Right atrium auricular region (tissue), 2 donors: ENCODE measurements at regions not wholly inside any gene's neighbourhood (a gene's known extent, or its start where the extent isn't known, plus 50 kb on each side); places are given as distances from the start of the nearest gene placed in this dataset.

ENCODE experiments used
- DNase-seq: peaks from one replicate; pipeline ENCODE4 v3.0.0-alpha.2; 2019; ENCODE audit warnings: low spot score
- H3K27ac ChIP-seq, 2 donors: fragments of 200-600 bp; sonication (generic); 1 replicate in 1 of 2; 2 replicates in 1 of 2; pipeline ENCODE4 v1.5.1; 2016 to 2019
- H3K27me3 ChIP-seq, 2 donors: fragments of 200-600 bp; sonication (generic); one replicate each; pipeline versions ENCODE4 v1.5.1 to v1.6.0; 2017 to 2019
- H3K36me3 ChIP-seq: fragments of 200-600 bp; sonication (generic); one replicate; pipeline ENCODE4 v1.5.1; 2016
- H3K4me1 ChIP-seq, 2 donors: fragments of 200-600 bp; sonication (generic); one replicate each; pipeline versions ENCODE4 v1.5.1 to v1.6.0; 2017 to 2019
- H3K4me3 ChIP-seq, 2 donors: fragments of 200-600 bp; sonication (generic); 1 replicate in 1 of 2; 2 replicates in 1 of 2; pipeline ENCODE4 v1.5.1; 2017 to 2019; ENCODE audit warnings: mild to moderate bottlenecking in 1 of 2, moderate library complexity in 1 of 2
- H3K9me3 ChIP-seq, 2 donors: fragments of 200-600 bp; sonication (generic); one replicate each; pipeline ENCODE4 v1.5.1; 2019
- CTCF ChIP-seq, 2 donors: fragments of 200-600 bp; sonication (generic); IDR thresholded peaks; one replicate each; pipeline ENCODE4 v1.5.1; 2019; ENCODE audit warnings: antibody characterized with exemption in 2 of 2

GRCh38 chr15:45855210-45855906 lies 220.5 kb downstream of the SQOR start:
- TF ChIP-seq CTCF (IDR thresholded peaks at IDR 0.05), result no peak
- H3K9me3 ChIP-seq, result no peaks in the 10 kb centered on the region
- H3K4me1 ChIP-seq, result no peaks in the 10 kb centered on the region
- no peak for DNase-seq
- no peaks in the 10 kb centered on the region for H3K27me3 ChIP-seq
- no peaks in the 10 kb centered on the region for H3K36me3 ChIP-seq
- H3K4me3 ChIP-seq, result no peak overlapping the region
- H3K27ac ChIP-seq, result no peak overlapping the region

- Histone ChIP-seq H3K9me3 (no peaks in the 10 kb centered on the region), H3K4me3 (no peak overlapping the region), H3K27me3 (no peaks in the 10 kb centered on the region), H3K27ac (no peak overlapping the region), H3K4me1 (no peaks in the 10 kb centered on the region), H3K36me3 (no peaks in the 10 kb centered on the region)
- DNase-seq, result no peak
- TF ChIP-seq CTCF (IDR thresholded peaks at IDR 0.05), result no peak
Observed at GRCh38 chr15:45855907-45856579, 221.2 kb downstream of the SQOR start.

GRCh38 chr15:45857291-45857690 lies 222.5 kb downstream of the SQOR start:
- DNase-seq, result no peak
- TF ChIP-seq CTCF (IDR thresholded peaks at IDR 0.05), result no peak
- Histone ChIP-seq H3K4me1 (no peaks in the 10 kb centered on the region), H3K4me3 (no peak overlapping the region), H3K36me3 (no peaks in the 10 kb centered on the region), H3K27ac (no peak overlapping the region), H3K27me3 (no peaks in the 10 kb centered on the region), H3K9me3 (no peaks in the 10 kb centered on the region)

- H3K9me3 ChIP-seq, result no peaks in the 10 kb centered on the region
- H3K4me1 ChIP-seq, result no peaks in the 10 kb centered on the region
- no peak overlapping the region for H3K27ac ChIP-seq
- H3K27me3 ChIP-seq, result no peaks in the 10 kb centered on the region
- H3K4me3 ChIP-seq, result no peak overlapping the region
- no peak for TF ChIP-seq CTCF (IDR thresholded peaks at IDR 0.05)
- DNase-seq, result no peak
- H3K36me3 ChIP-seq, result no peaks in the 10 kb centered on the region
Observed at GRCh38 chr15:45858491-45858890, 223.7 kb downstream of the SQOR start.

GRCh38 chr15:45862034-45862433 lies 227.2 kb downstream of the SQOR start:
- no peaks in the 10 kb centered on the region for H3K4me1 ChIP-seq
- H3K27ac ChIP-seq, result no peak overlapping the region
- H3K27me3 ChIP-seq, result no peaks in the 10 kb centered on the region
- no peak for DNase-seq
- no peaks in the 10 kb centered on the region for H3K36me3 ChIP-seq
- H3K4me3 ChIP-seq, result no peak overlapping the region
- no peaks in the 10 kb centered on the region for H3K9me3 ChIP-seq
- no peak for TF ChIP-seq CTCF (IDR thresholded peaks at IDR 0.05)
